ENCODE measurements at regions not wholly inside any gene's neighbourhood (a gene's known extent, or its start where the extent isn't known, plus 50 kb on each side); places are given as distances from the start of the nearest gene placed in this dataset.

DNA sequence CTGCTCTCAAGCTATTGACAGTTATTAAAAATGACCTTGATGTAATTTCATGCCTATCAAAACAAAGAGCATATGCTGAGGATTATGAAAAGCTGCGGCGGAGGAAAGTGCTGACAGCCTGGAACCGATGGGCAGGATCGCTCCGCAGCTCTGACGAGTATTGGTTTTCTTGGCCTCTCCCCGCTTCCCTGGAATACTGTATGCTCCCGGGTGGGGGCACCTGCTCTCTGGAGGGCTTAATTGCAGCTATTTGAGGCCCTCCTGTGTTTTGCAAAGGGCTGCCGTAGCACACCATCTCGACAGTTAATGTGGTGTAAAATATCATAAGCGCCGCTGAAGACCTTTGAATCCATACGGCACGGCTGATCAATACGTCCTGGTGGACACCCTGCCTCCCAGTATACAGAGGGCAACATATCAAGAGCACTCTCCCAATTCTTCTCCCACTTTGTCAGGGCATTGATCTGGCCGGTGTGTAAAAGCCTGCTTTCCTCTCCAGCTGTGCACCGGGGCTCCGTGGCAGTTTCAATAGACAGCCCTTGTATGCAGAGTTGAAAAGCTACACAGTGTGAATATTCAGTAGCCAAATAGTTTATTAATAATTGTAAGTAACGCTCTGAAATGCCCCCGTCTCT lies 662.4 kb downstream of the GALR1 start:
- TF ChIP-seq, protein P1, sequence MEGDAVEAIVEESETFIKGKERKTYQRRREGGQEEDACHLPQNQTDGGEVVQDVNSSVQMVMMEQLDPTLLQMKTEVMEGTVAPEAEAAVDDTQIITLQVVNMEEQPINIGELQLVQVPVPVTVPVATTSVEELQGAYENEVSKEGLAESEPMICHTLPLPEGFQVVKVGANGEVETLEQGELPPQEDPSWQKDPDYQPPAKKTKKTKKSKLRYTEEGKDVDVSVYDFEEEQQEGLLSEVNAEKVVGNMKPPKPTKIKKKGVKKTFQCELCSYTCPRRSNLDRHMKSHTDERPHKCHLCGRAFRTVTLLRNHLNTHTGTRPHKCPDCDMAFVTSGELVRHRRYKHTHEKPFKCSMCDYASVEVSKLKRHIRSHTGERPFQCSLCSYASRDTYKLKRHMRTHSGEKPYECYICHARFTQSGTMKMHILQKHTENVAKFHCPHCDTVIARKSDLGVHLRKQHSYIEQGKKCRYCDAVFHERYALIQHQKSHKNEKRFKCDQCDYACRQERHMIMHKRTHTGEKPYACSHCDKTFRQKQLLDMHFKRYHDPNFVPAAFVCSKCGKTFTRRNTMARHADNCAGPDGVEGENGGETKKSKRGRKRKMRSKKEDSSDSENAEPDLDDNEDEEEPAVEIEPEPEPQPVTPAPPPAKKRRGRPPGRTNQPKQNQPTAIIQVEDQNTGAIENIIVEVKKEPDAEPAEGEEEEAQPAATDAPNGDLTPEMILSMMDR (IDR thresholded peaks at IDR 0.05) = no peak

DNA sequence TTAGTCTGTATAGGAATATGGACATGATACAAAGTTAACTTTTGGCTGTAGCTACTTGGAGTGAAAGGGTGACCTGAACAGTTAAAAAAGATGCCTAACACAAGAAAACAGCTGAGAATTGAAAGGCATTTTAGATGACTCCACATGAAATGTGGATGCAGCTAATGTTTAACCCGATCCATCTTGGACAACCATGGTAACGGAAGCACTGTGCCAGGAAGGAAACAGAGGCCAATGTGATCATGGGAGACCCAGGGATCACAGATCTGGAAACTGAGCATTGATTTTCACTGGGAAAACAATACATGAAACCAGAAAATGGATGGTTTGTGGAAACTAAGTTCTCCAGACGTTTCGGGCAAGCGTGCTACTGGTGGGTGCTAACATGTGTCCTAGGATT lies 669.1 kb downstream of the GALR1 start:
- TF ChIP-seq, protein P1 (IDR thresholded peaks at IDR 0.05) = no peak

DNA sequence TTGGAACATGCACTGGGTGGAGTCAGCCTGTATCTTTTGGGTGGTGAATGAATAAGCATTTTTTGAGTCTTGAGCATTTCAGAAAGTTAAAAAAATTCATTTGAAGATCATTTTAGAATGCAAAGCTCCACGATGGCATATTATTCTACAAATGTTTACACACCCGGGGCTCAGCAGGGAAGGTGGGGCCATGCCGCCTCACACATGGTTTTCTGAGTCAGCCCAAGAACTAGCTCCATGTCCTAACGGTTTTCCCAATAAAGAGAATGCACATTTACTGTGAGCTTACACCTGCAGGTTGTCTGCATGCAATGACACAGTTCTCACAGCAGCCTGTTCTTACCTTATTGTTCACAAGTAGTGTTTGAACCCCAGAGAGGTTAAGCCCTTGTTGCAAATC lies 670.3 kb downstream of the GALR1 start:
- TF ChIP-seq, protein P1 (IDR thresholded peaks at IDR 0.05) = no peak

DNA sequence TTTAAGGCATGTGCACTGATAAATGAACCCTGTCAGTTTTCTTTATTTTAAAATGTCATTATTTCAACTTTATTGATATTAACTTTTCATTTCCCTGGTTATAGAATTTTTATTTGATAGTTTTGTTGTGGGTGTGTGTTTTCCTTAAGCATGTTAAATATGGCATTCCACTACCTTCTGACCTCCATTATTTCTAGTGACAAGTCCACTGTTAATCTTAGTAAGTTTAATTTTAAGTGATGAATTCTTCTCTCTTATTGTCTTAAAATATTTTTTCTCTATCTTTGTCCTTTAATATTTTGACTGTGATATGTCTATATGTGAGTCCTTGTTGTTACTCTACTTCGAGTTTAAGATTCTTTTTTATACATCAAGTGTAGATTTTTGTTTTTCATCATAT lies 685.7 kb downstream of the GALR1 start:
- TF ChIP-seq, protein P1 (IDR thresholded peaks at IDR 0.05) = no peak

DNA sequence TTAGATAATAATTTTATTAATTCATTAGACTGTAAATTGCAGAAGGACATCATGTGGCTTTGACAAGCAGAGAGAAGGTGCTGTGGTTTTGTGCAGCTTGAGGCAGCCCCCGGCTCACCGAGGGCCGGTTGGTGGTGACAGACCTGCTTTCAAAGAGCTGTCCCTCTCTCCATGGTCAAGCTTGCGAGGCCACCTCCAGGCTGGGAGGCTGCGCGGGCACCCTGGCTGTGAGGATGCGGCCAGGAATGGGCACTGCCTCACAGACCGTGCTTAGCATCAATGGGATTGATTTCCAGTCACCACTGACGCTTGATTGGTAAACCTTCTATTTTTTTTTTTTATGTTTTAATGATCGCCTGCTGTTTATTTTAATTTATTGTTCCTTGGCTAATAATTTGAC lies 690.9 kb downstream of the GALR1 start:
- TF ChIP-seq, protein P1 (IDR thresholded peaks at IDR 0.05) = no peak

DNA sequence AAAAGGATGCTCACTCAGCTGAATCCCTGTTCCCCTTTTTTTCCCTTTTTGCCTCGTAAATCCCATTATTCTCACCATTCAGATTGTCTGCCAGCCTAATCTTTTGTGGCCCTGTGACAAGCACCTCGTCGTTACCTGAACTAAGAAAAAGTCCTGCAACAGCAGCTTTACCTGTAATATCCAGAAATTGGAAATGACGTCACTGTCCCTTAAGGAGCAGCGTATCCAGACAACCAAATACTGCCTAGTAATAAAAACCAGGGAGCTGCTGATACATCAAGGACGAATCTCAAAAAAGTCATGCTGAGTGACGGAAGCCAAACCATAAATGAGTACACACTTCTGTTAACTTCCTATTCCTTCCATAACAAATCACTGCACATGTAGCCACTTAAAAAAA lies 694.9 kb downstream of the GALR1 start:
- TF ChIP-seq, protein P1 (IDR thresholded peaks at IDR 0.05) = no peak

DNA sequence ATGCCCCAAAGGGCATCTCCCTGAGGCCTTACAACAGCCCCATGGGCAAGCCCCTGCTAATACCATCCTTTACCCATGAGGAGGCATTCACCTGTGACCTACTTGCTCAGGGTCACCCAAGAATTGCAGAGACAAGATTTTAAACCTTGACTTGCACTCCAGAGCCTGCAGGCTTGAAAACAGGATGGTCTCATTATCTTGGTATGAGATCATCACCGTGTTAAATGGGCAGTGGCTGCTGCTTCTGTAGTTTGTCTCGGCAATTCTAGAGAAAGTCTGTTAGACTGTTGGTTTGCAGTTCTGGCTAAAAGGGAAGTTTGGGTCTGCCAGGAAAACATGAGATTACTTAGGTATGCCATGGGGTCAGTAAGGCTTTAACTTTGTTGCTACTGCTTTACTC lies 698.9 kb downstream of the GALR1 start:
- TF ChIP-seq, protein P1 (IDR thresholded peaks at IDR 0.05) = no peak

Measured in LNCAP (cell line).